ENCODE measurements at regions not wholly inside any gene's neighbourhood (a gene's known extent, or its start where the extent isn't known, plus 50 kb on each side); places are given as distances from the start of the nearest gene placed in this dataset.

DNA sequence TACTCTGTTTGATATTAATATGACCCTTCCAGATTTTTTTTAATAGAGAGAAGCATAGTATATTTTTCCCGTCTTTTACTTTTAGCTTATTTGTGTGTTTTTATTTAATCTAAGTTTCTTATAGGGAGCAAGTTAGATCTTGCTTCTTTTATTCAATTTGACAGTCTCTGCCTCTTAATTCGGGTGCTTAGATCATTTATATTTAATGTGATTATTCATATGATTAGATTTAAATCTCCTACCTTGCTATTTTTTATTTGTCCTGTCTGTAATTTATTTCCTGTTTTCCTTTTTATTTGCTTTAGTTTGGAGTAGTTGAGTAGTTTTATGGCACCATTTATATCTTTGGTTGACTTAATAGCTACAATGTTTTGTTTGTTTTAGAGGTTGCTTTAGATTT, 66.1 kb downstream of the GJD2 start:
- TF ChIP-seq CTCF (IDR thresholded peaks at IDR 0.05; ENCODE audit: insufficient read depth, low read length, poor library complexity, severe bottlenecking), result no peak
- H3K36me3 ChIP-seq (ENCODE audit: control insufficient read depth, insufficient read depth, low read length), result no peaks in the 10 kb centered on the region
- H3K27me3 ChIP-seq (replicated peaks; ENCODE audit: control insufficient read depth, insufficient read depth, low read length), result no peaks in the 10 kb centered on the region
- DNase-seq (ENCODE audit: extremely low read depth, insufficient read length), result no peak
- no peak overlapping the region for H3K4me3 ChIP-seq (replicated peaks; ENCODE audit: low read depth, low read length)

GRCh38 chr15:34684351-34684750, 70.4 kb downstream of the GJD2 start:
- no peaks in the 10 kb centered on the region; the same call in 1 of the 2 replicates for H3K27me3 ChIP-seq (replicated peaks; ENCODE audit: control insufficient read depth, insufficient read depth, low read length)
- DNase-seq (ENCODE audit: extremely low read depth, insufficient read length), result no peak
- TF ChIP-seq CTCF (IDR thresholded peaks at IDR 0.05; ENCODE audit: insufficient read depth, low read length, poor library complexity, severe bottlenecking), result no peak
- H3K4me3 ChIP-seq (replicated peaks; ENCODE audit: low read depth, low read length), result no peak overlapping the region
- H3K36me3 ChIP-seq (ENCODE audit: control insufficient read depth, insufficient read depth, low read length), result no peaks in the 10 kb centered on the region

GRCh38 chr15:34682674-34683073, 72.1 kb downstream of the GJD2 start:
- Histone ChIP-seq H3K27me3 (replicated peaks; ENCODE audit: control insufficient read depth, insufficient read depth, low read length) (no peaks in the 10 kb centered on the region; the same call in 1 of the 2 replicates), H3K36me3 (ENCODE audit: control insufficient read depth, insufficient read depth, low read length) (no peaks in the 10 kb centered on the region), H3K4me3 (replicated peaks; ENCODE audit: low read depth, low read length) (no peak overlapping the region)
- TF ChIP-seq CTCF (IDR thresholded peaks at IDR 0.05; ENCODE audit: insufficient read depth, low read length, poor library complexity, severe bottlenecking), result no peak
- no peak for DNase-seq (ENCODE audit: extremely low read depth, insufficient read length)

GRCh38 chr15:34679291-34679690, 75.5 kb downstream of the GJD2 start:
- no peaks in the 10 kb centered on the region; the same call in 1 of the 2 replicates for H3K27me3 ChIP-seq (replicated peaks; ENCODE audit: control insufficient read depth, insufficient read depth, low read length)
- no peaks in the 10 kb centered on the region for H3K36me3 ChIP-seq (ENCODE audit: control insufficient read depth, insufficient read depth, low read length)
- no peak overlapping the region for H3K4me3 ChIP-seq (replicated peaks; ENCODE audit: low read depth, low read length)
- DNase-seq (ENCODE audit: extremely low read depth, insufficient read length), result no peak
- TF ChIP-seq CTCF (IDR thresholded peaks at IDR 0.05; ENCODE audit: insufficient read depth, low read length, poor library complexity, severe bottlenecking), result no peak

- no peak for TF ChIP-seq CTCF (IDR thresholded peaks at IDR 0.05; ENCODE audit: insufficient read depth, low read length, poor library complexity, severe bottlenecking)
- H3K4me3 ChIP-seq (replicated peaks; ENCODE audit: low read depth, low read length), result no peak overlapping the region
- H3K27me3 ChIP-seq (replicated peaks; ENCODE audit: control insufficient read depth, insufficient read depth, low read length), result peaks cover 1% of the 10 kb centered on the region
- DNase-seq (ENCODE audit: extremely low read depth, insufficient read length), result no peak
- H3K36me3 ChIP-seq (ENCODE audit: control insufficient read depth, insufficient read depth, low read length), result no peaks in the 10 kb centered on the region
Observed at GRCh38 chr15:34673241-34673640, 81.6 kb downstream of the GJD2 start.

DNA sequence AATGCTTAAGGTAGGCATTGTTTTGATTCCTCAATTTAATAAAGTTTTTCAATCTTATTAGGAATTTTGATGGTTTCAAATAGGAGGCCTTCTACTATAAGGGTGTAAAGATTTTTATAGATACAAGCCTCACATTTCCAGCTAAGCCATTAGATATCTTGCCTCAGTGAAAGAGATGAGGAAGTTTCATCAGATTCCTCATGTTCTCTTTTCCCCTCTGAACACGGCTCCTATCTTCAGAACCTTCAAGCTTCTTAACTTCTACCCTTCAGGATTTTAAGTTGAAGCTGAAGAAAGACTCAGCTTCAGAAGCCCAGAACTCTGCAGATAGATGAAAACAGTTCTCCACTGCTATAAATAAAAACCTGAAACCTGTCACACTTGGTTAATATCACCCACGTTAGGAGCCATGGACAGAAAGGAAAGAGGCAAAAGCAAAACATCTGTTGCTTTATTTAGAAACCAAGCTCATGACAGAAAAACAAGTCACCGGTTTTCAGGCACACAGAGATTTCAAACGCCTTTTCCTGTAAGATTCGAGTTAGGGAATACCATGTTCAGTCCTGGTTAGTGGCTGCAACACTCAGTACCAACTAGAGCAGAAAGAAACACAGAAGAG, 82.2 kb upstream of the GOLGA8B start:
- DNase-seq (ENCODE audit: extremely low read depth, insufficient read length), result no peak

More for the DNA sequence above, 82.2 kb upstream of the GOLGA8B start:
- no peak for TF ChIP-seq CTCF (IDR thresholded peaks at IDR 0.05; ENCODE audit: insufficient read depth, low read length, poor library complexity, severe bottlenecking)
- Histone ChIP-seq H3K4me3 (replicated peaks; ENCODE audit: low read depth, low read length) (no peak overlapping the region), H3K27me3 (replicated peaks; ENCODE audit: control insufficient read depth, insufficient read depth, low read length) (peaks cover 1% of the 10 kb centered on the region; the same call in 1 of the 2 replicates), H3K36me3 (ENCODE audit: control insufficient read depth, insufficient read depth, low read length) (no peaks in the 10 kb centered on the region)
